PFSK-1 (cell line): ENCODE measurements at regions not wholly inside any gene's neighbourhood (a gene's known extent, or its start where the extent isn't known, plus 50 kb on each side); places are given as distances from the start of the nearest gene placed in this dataset.

Source experiments
- FOXP2 ChIP-seq: optimal IDR thresholded peaks from 2 replicates; pipeline ENCODE3; 2011; ENCODE audit warnings: borderline replicate concordance, control low read depth, inconsistent platforms; ENCODE audit not compliant: insufficient read depth; ENCODE audit errors: extremely low read length, extremely low read depth
- POLR2AphosphoS5 ChIP-seq: IDR thresholded peaks from 2 replicates; pipeline ENCODE4 v1.6.1; 2012; ENCODE audit warnings: low read depth, mild to moderate bottlenecking, control low read depth, low read length, moderate library complexity
- REST ChIP-seq, 2 experiments: IDR thresholded peaks; 2 replicates each; pipeline versions ENCODE4 v1.6.1 to v1.8.0; 2011 to 2012; ENCODE audit warnings: low read depth in 2 of 2, low read length in 2 of 2, control low read depth in 1 of 2, inconsistent platforms in 1 of 2, mild to moderate bottlenecking in 1 of 2, moderate library complexity in 1 of 2; ENCODE audit not compliant: insufficient read depth in 1 of 2
- SIN3A ChIP-seq: IDR thresholded peaks from 2 replicates; pipeline ENCODE4 v1.6.1; 2012; ENCODE audit warnings: mild to moderate bottlenecking, low read length, moderate library complexity, borderline replicate concordance; ENCODE audit not compliant: insufficient read depth
- TAF1 ChIP-seq: IDR thresholded peaks from 2 replicates; pipeline ENCODE4 v1.6.1; 2012; ENCODE audit warnings: low read length, control low read depth, borderline replicate concordance; ENCODE audit not compliant: insufficient read depth

GRCh38 chr2:118667348-118667747, 180.1 kb downstream of the EN1 start:
- TF ChIP-seq SIN3A, result no peak
- TF ChIP-seq TAF1, result no peak
- no peak for TF ChIP-seq POLR2AphosphoS5
- TF ChIP-seq REST (IDR thresholded peaks at IDR 0.05; ENCODE audit: insufficient read depth in 1 of 2, low read depth in 2 of 2, low read length in 2 of 2), result no peak

DNA sequence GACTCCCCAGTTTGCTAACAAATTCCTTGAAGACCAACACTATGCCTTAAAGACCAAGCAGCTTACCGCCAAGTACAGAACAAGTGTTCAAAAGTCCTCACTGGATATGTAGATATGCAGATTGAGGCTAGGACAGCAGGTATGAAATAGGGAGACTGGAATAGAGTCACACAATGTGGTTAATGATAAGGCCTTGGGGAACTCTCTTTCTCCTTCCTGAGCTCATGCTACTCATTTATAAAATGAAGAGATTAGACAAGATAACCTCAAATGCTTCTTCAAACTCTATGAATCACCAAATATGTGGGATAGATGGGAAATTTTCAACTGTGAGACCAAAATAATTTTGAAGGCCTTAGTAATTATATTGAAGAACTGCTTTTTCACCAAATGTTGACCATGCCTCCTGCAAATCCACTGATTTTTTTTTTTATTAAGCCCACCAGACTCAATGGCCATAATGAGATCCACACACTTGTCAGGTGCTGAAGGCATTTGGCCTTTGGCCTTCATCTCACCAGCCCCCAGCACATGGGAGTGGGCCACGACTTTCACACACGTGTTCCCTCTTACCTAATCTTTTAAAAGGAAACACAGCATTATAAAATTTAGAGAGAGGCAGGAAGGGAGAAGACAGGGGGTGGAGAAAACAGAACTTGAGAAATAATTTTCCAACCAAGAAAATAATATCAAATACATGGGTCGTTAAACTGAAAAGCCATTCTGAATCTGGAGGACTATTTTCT, 181.5 kb downstream of the EN1 start:
- TF ChIP-seq REST (IDR thresholded peaks at IDR 0.05; ENCODE audit: insufficient read depth in 1 of 2, low read depth in 2 of 2, low read length in 2 of 2) (no peak), SIN3A (no peak), FOXP2 (no peak), TAF1 (no peak), POLR2AphosphoS5 (no peak)

DNA sequence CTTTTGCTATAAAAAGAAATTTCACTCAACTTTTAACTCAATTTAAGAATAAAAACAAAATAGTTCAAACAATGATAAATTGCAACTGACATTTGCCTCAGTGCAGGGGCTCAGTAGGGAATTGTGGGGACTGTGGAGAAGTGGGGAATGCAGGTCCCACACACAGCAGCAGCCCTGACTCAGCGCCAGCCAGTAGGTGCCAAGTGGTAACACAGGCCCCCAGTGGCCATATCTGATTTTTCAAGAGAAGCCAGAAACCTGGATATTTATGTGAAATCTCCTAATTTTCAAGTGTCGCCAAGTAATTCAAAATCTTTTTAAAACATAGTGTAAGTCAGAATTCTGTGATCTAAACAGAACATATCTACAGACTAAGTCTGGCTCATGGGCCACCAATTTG, 186.3 kb downstream of the EN1 start:
- TF ChIP-seq REST (IDR thresholded peaks at IDR 0.05; ENCODE audit: insufficient read depth in 1 of 2, low read depth in 2 of 2, low read length in 2 of 2) (no peak), POLR2AphosphoS5 (no peak), SIN3A (no peak), TAF1 (no peak), FOXP2 (no peak)

GRCh38 chr2:118658596-118659198, 188.8 kb downstream of the EN1 start:
- TF ChIP-seq FOXP2 (no peak), POLR2AphosphoS5 (no peak), REST (IDR thresholded peaks at IDR 0.05; ENCODE audit: insufficient read depth in 1 of 2, low read depth in 2 of 2, low read length in 2 of 2) (no peak), SIN3A (no peak), TAF1 (no peak)

DNA sequence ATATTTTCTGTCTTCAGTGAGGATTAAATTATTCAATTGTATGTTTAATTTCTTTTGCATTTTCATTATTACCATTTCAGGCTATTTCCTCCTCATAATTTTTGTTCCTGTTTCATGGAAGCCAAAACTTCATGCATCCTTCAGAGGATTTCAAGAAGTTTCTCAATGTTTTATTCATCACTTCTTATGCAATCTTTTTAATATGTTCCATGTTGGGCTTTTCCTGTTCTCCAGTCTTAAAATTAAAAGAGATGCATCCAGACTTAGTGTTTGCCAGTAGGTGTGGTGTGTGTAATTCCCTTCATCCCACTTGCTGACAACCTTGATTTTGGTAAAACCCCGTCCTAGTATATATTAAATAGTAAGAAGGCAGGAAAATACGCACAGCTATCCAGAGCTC, 190.0 kb downstream of the EN1 start:
- no peak for TF ChIP-seq TAF1
- no peak for TF ChIP-seq POLR2AphosphoS5
- no peak for TF ChIP-seq SIN3A
- TF ChIP-seq FOXP2, result no peak
- TF ChIP-seq REST (IDR thresholded peaks at IDR 0.05; ENCODE audit: insufficient read depth in 1 of 2, low read depth in 2 of 2, low read length in 2 of 2), result no peak
